ENCODE measurements at regions not wholly inside any gene's neighbourhood (a gene's known extent, or its start where the extent isn't known, plus 50 kb on each side); places are given as distances from the start of the nearest gene placed in this dataset.

- TF ChIP-seq, protein P1, sequence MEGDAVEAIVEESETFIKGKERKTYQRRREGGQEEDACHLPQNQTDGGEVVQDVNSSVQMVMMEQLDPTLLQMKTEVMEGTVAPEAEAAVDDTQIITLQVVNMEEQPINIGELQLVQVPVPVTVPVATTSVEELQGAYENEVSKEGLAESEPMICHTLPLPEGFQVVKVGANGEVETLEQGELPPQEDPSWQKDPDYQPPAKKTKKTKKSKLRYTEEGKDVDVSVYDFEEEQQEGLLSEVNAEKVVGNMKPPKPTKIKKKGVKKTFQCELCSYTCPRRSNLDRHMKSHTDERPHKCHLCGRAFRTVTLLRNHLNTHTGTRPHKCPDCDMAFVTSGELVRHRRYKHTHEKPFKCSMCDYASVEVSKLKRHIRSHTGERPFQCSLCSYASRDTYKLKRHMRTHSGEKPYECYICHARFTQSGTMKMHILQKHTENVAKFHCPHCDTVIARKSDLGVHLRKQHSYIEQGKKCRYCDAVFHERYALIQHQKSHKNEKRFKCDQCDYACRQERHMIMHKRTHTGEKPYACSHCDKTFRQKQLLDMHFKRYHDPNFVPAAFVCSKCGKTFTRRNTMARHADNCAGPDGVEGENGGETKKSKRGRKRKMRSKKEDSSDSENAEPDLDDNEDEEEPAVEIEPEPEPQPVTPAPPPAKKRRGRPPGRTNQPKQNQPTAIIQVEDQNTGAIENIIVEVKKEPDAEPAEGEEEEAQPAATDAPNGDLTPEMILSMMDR (IDR thresholded peaks at IDR 0.05; ENCODE audit: insufficient read depth, low read length) = no peak
- TF ChIP-seq POLR2AphosphoS5 (IDR thresholded peaks at IDR 0.05; ENCODE audit: low read depth) = no peak
These were observed 276.0 kb upstream of the MVB12B start for GRCh38 chr9:126050605-126050990.

All from HL-60 (cell line).